Activated T-cell treated with anti-CD3 and anti-CD28 coated beads, Interleukin-2, amount 50 U/mL, for 72 hours (primary cell): ENCODE measurements at regions not wholly inside any gene's neighbourhood (a gene's known extent, or its start where the extent isn't known, plus 50 kb on each side); places are given as distances from the start of the nearest gene placed in this dataset.
A peak's percentile ranks its signal among the peaks of the same experiment; 100 is the strongest.

Experiments used
- ATAC-seq, 2 donors: fragments of 150-1000 bp; cut with Tn5 transposase; replicated peaks in 1 of 2; 2 replicates each; pipeline ENCODE4 v1.10.0; 2021; ENCODE audit warnings: moderate library complexity in 2 of 2, mild to moderate bottlenecking in 1 of 2
- DNase-seq, 2 donors: peaks; one replicate each; pipeline ENCODE4 v3.0.0; 2021 to 2022; ENCODE audit warnings: mixed read lengths in 1 of 2
- H3K27ac Mint-ChIP-seq: one replicate; pipeline ENCODE4 v1.8.0; 2022; ENCODE audit warnings: mild to moderate bottlenecking, moderate library complexity, mixed read lengths
- H3K27me3 Mint-ChIP-seq: one replicate; pipeline ENCODE4 v1.8.0; 2022; ENCODE audit warnings: low read depth, mixed read lengths
- H3K36me3 Mint-ChIP-seq, 2 donors: one replicate each; pipeline ENCODE4 v1.8.0; 2022; ENCODE audit warnings: mixed read lengths in 2 of 2, mild to moderate bottlenecking in 1 of 2; ENCODE audit not compliant: insufficient read depth in 2 of 2
- H3K4me1 Mint-ChIP-seq: one replicate; pipeline ENCODE4 v1.8.0; 2022; ENCODE audit warnings: low read depth, mixed read lengths
- H3K4me3 Mint-ChIP-seq, 2 donors: one replicate each; pipeline ENCODE4 v1.8.0; 2022; ENCODE audit warnings: mild to moderate bottlenecking in 2 of 2, mixed read lengths in 2 of 2, moderate library complexity in 2 of 2
- H3K9me3 Mint-ChIP-seq, 2 donors: one replicate each; pipeline ENCODE4 v1.8.0; 2022; ENCODE audit warnings: mixed read lengths in 2 of 2

- DNase-seq (no peak), ATAC-seq (peak in 1 of 2 donors; percentile 29)
- peaks cover 26% of the 10 kb centered on the region for H3K4me1 Mint-ChIP-seq
- H3K4me3 Mint-ChIP-seq = no peak overlapping the region
- H3K27ac Mint-ChIP-seq = no peak overlapping the region
- peaks cover 3% of the 10 kb centered on the region in 2 donors for H3K9me3 Mint-ChIP-seq
- peaks cover 19% of the 10 kb centered on the region for H3K27me3 Mint-ChIP-seq
- peaks cover 3 to 6% of the 10 kb centered on the region in 2 donors for H3K36me3 Mint-ChIP-seq
Observed at GRCh38 chr5:88979726-88980125, 96.7 kb upstream of the MEF2C start.

GRCh38 chr5:88979244-88979643 is 96.3 kb upstream of the MEF2C start:
- Mint-ChIP-seq H3K36me3 (peaks cover 3 to 6% of the 10 kb centered on the region in 2 donors), H3K4me1 (peaks cover 26% of the 10 kb centered on the region), H3K27me3 (peaks cover 19% of the 10 kb centered on the region), H3K9me3 (peaks cover 3% of the 10 kb centered on the region in 2 donors), H3K27ac (peak overlapping the region; percentile 93), H3K4me3 (peak overlapping the region in 1 of 2 donors; percentile 48)
- DNase-seq (peak; percentile 14 to 27), ATAC-seq (peak; percentile 86 to 87)

GRCh38 chr5:88976914-88977313 is 93.9 kb upstream of the MEF2C start:
- Mint-ChIP-seq H3K27ac (peak overlapping the region; percentile 43), H3K9me3 (peaks cover 3% of the 10 kb centered on the region in 2 donors), H3K36me3 (peaks cover 3 to 6% of the 10 kb centered on the region in 2 donors), H3K4me3 (peak overlapping the region; percentile 23 to 45), H3K27me3 (peaks cover 24% of the 10 kb centered on the region), H3K4me1 (peaks cover 26% of the 10 kb centered on the region)
- DNase-seq (no peak), ATAC-seq (peak; percentile 44 to 61)

DNA sequence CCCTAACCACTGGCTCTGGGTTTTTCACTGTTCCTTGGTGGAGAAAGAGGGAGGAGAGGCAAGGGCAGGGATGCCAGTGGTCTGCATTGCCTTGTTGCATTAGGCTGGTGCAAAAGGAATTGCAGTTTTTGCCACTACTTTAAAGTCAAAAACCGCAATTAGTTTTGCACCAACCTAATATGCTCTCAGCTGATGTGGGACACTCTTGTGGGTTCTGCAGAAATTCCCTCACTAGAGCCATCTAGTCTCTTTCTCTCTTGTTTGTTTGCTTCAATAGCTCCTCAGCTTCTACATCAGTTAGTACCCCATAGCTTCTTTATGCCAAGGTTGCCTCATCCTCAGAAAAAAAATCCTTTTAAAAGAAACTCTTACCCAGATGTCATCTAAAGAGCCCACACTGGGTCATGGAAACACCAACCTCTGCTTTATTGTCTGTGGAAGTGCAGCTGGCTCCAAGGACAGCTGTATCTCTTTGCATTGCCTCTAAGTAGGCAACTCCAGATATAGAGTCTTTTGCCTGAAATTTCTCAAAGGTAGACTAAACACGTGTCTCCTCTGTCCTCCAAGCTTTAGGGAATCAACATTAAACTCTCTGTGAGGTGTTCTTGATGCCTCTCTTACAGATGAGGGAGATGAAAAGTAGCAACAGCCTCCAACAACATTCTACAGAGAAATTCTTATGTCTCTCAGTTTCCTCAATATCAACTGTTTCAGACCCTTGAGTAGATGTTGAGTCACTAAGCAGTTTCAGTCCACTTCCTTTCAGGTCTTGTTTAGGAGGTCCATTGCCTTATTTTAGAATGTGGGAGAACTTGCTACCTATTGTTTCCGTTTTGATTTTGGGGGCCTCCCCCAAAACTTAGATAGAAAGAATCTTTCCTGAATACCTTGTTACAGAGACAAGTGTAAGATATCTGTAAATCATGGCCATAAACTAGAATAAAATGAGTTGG is 84.9 kb upstream of the MEF2C start:
- DNase-seq (no peak), ATAC-seq (no peak)
- peaks cover 23% of the 10 kb centered on the region for H3K27me3 Mint-ChIP-seq
- H3K4me1 Mint-ChIP-seq = peaks cover 7% of the 10 kb centered on the region
- H3K27ac Mint-ChIP-seq = no peak overlapping the region
- no peak overlapping the region for H3K4me3 Mint-ChIP-seq
- H3K36me3 Mint-ChIP-seq = no peaks in the 10 kb centered on the region
- peaks cover 2% of the 10 kb centered on the region in 2 donors for H3K9me3 Mint-ChIP-seq

DNA sequence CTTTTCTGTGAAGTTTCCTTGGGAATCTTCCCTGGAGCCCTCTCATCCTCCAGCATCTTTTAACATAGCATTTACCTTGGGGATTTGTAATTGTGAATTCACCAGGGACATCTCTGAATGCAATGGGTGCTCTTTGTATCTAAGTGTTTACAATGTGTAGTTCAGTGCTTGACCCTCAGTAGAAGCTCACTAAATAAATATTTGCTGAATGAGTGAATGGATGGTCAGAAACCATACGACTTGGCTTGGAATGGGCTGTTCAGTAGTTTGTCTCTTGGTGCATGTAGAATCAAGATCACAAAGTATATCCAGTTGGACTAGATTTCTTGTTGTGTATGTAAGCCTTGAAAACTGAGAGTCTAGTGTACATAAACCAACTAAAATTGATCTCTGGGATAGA is 81.8 kb upstream of the MEF2C start:
- no peak overlapping the region for H3K27ac Mint-ChIP-seq

GRCh38 chr5:88957013-88957412 is 74.0 kb upstream of the MEF2C start:
- peaks cover 0 to 2% of the 10 kb centered on the region in 2 donors for H3K9me3 Mint-ChIP-seq
- H3K4me1 Mint-ChIP-seq = no peaks in the 10 kb centered on the region
- peaks cover 0 to 1% of the 10 kb centered on the region in 2 donors for H3K36me3 Mint-ChIP-seq
- peaks cover 42% of the 10 kb centered on the region for H3K27me3 Mint-ChIP-seq
- H3K4me3 Mint-ChIP-seq = no peak overlapping the region
- H3K27ac Mint-ChIP-seq = no peak overlapping the region
- ATAC-seq = no peak
- no peak for DNase-seq

More for the DNA sequence above, 81.8 kb upstream of the MEF2C start:
- no peak overlapping the region for H3K4me3 Mint-ChIP-seq
- no peak for ATAC-seq
- DNase-seq = no peak
- peaks cover 7% of the 10 kb centered on the region for H3K4me1 Mint-ChIP-seq
- H3K27me3 Mint-ChIP-seq = peaks cover 23% of the 10 kb centered on the region
- peaks cover 2 to 4% of the 10 kb centered on the region in 2 donors for H3K9me3 Mint-ChIP-seq
- peaks cover 0 to 1% of the 10 kb centered on the region in 2 donors for H3K36me3 Mint-ChIP-seq

- peaks cover 42% of the 10 kb centered on the region for H3K27me3 Mint-ChIP-seq
- peaks cover 0 to 2% of the 10 kb centered on the region in 2 donors for H3K9me3 Mint-ChIP-seq
- H3K36me3 Mint-ChIP-seq = peaks cover 0 to 1% of the 10 kb centered on the region in 2 donors
- H3K4me3 Mint-ChIP-seq = no peak overlapping the region
- ATAC-seq (no peak), DNase-seq (no peak)
- H3K27ac Mint-ChIP-seq = no peak overlapping the region
- no peaks in the 10 kb centered on the region for H3K4me1 Mint-ChIP-seq
Observed at GRCh38 chr5:88956416-88956815, 73.4 kb upstream of the MEF2C start.

DNA sequence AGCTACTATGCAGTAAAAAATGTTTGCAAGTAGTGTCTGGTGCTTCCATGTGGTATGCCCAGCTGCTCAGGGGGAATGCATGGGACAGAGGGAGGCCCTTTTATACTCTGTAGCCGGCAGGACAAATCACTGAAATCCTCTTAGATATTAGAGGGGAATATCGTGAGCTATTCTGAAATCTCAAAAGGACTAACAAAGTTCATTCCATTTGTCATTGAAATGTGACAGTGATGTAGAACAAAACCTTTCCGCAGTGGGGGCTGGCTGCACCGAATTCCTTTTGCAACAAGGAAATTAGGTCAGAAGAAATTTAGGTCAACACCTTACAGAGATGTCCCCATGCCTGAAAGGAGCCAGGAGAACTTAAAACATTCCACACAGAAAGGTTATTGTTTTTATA is 72.4 kb upstream of the MEF2C start:
- H3K4me1 Mint-ChIP-seq = no peaks in the 10 kb centered on the region
- H3K9me3 Mint-ChIP-seq = no peaks in the 10 kb centered on the region
- H3K4me3 Mint-ChIP-seq = no peak overlapping the region
- H3K36me3 Mint-ChIP-seq = no peaks in the 10 kb centered on the region
- H3K27ac Mint-ChIP-seq = no peak overlapping the region
- DNase-seq = no peak
- no peak for ATAC-seq
- H3K27me3 Mint-ChIP-seq = peaks cover 35% of the 10 kb centered on the region

DNA sequence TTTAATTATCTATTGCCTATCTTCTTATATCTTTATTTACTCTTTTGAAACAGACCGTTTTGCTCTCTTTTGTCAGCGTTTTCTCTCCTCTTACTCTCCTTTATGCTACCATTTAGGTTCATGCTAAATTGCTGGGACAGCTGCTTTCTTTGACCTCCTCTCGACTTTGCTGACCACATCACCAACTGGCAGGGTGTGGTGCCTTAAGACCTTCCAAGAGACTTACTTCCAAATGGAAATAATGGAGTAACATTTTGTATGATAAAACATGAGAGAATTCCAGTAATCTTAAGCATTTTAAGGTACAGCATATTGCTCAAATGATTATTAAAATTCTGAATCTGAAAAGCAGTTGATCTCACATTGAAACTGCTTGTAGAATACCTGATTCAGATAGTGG is 71.5 kb upstream of the MEF2C start:
- Mint-ChIP-seq H3K27ac (no peak overlapping the region), H3K4me3 (no peak overlapping the region), H3K36me3 (no peaks in the 10 kb centered on the region), H3K4me1 (no peaks in the 10 kb centered on the region), H3K27me3 (peaks cover 34% of the 10 kb centered on the region), H3K9me3 (no peaks in the 10 kb centered on the region)
- ATAC-seq (no peak), DNase-seq (no peak)

GRCh38 chr5:88952996-88953643 is 70.1 kb upstream of the MEF2C start:
- Mint-ChIP-seq H3K27ac (no peak overlapping the region), H3K36me3 (no peaks in the 10 kb centered on the region), H3K9me3 (no peaks in the 10 kb centered on the region), H3K27me3 (peaks cover 35% of the 10 kb centered on the region), H3K4me1 (no peaks in the 10 kb centered on the region), H3K4me3 (no peak overlapping the region)
- no peak for DNase-seq
- no peak for ATAC-seq

GRCh38 chr5:88952344-88952743 is 69.4 kb upstream of the MEF2C start:
- no peak overlapping the region for H3K4me3 Mint-ChIP-seq
- no peaks in the 10 kb centered on the region for H3K36me3 Mint-ChIP-seq
- no peaks in the 10 kb centered on the region for H3K4me1 Mint-ChIP-seq
- H3K27me3 Mint-ChIP-seq = peaks cover 37% of the 10 kb centered on the region
- H3K9me3 Mint-ChIP-seq = no peaks in the 10 kb centered on the region
- no peak overlapping the region for H3K27ac Mint-ChIP-seq
- ATAC-seq = no peak
- DNase-seq = no peak

DNA sequence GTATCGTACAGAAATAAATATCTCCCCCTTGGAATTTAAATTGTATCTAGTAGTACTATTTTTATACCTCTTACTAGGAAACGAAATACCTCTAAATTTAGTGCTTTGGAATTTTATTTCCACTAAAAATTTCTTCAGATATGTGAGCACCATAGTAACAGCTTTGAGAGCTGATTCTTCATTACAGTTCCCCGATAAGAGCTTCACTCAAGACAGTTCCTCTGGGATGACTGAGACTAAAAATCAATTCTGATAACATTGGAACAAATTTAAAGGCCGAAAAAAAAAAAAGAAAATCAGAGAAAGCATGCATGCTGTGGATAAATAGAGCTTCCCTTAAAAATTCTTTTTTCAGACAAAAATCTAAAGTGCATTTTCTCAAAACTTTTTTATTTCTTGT is 68.5 kb upstream of the MEF2C start:
- H3K27ac Mint-ChIP-seq = no peak overlapping the region
- no peak overlapping the region for H3K4me3 Mint-ChIP-seq
- H3K4me1 Mint-ChIP-seq = no peaks in the 10 kb centered on the region
- no peak for ATAC-seq
- H3K9me3 Mint-ChIP-seq = no peaks in the 10 kb centered on the region
- peaks cover 38% of the 10 kb centered on the region for H3K27me3 Mint-ChIP-seq
- no peak for DNase-seq
- no peaks in the 10 kb centered on the region for H3K36me3 Mint-ChIP-seq
